Left kidney (tissue), 1 donor: ENCODE measurements at regions not wholly inside any gene's neighbourhood (a gene's known extent, or its start where the extent isn't known, plus 50 kb on each side); places are given as distances from the start of the nearest gene placed in this dataset.
"Not testable (repeated sequence)": the region's sequence is repeated elsewhere in the genome, so short reads cannot be mapped to it uniquely, and the experiment has no call there.

Experiments
- DNase-seq: peaks from one replicate; pipeline ENCODE4 v3.0.0-alpha.2; 2013

GRCh38 chr1:206312274-206312665 lies 108.9 kb downstream of the SRGAP2 start:
- DNase-seq, result not testable (repeated sequence)

- not testable (repeated sequence) for DNase-seq
Measured at GRCh38 chr1:206314951-206315636, 111.8 kb downstream of the SRGAP2 start.

GRCh38 chr1:206316901-206317300 lies 113.6 kb downstream of the SRGAP2 start:
- not testable (repeated sequence) for DNase-seq

GRCh38 chr1:206317878-206318514 lies 114.7 kb downstream of the SRGAP2 start:
- not testable (repeated sequence) for DNase-seq

GRCh38 chr1:206320227-206320626 lies 116.9 kb downstream of the SRGAP2 start:
- not testable (repeated sequence) for DNase-seq

GRCh38 chr1:206326159-206326939 lies 123.0 kb downstream of the SRGAP2 start:
- DNase-seq, result not testable (repeated sequence)

GRCh38 chr1:206331597-206331996 lies 128.3 kb downstream of the SRGAP2 start:
- not testable (repeated sequence) for DNase-seq

- DNase-seq, result not testable (repeated sequence)
Measured at GRCh38 chr1:206333316-206333715, 130.0 kb downstream of the SRGAP2 start.

GRCh38 chr1:206333897-206334296 lies 130.6 kb downstream of the SRGAP2 start:
- not testable (repeated sequence) for DNase-seq

GRCh38 chr1:206334481-206334880 lies 131.1 kb downstream of the SRGAP2 start:
- DNase-seq, result not testable (repeated sequence)

- not testable (repeated sequence) for DNase-seq
Measured at GRCh38 chr1:206335162-206335561, 131.8 kb downstream of the SRGAP2 start.

GRCh38 chr1:206335875-206336846 lies 132.8 kb downstream of the SRGAP2 start:
- DNase-seq, result not testable (repeated sequence)

- DNase-seq, result not testable (repeated sequence)
Measured at GRCh38 chr1:206337024-206337423, 133.3 kb upstream of the IKBKE start.

GRCh38 chr1:206350493-206351275 lies 119.6 kb upstream of the IKBKE start:
- DNase-seq, result not testable (repeated sequence)

- not testable (repeated sequence) for DNase-seq
Measured at GRCh38 chr1:206351276-206352052, 118.8 kb upstream of the IKBKE start.

- DNase-seq, result not testable (repeated sequence)
Measured at GRCh38 chr1:206356310-206356709, 114.0 kb upstream of the IKBKE start.

- DNase-seq, result not testable (repeated sequence)
Measured at GRCh38 chr1:206357962-206358361, 112.3 kb upstream of the IKBKE start.

- not testable (repeated sequence) for DNase-seq
Measured at GRCh38 chr1:206358771-206359170, 111.5 kb upstream of the IKBKE start.

- not testable (repeated sequence) for DNase-seq
Measured at GRCh38 chr1:206359377-206359776, 110.9 kb upstream of the IKBKE start.
